ENCODE measurements at regions not wholly inside any gene's neighbourhood (a gene's known extent, or its start where the extent isn't known, plus 50 kb on each side); places are given as distances from the start of the nearest gene placed in this dataset.
A peak's percentile ranks its signal among the peaks of the same experiment; 100 is the strongest.

GRCh38 chr18:22552899-22553460 lies 135.3 kb upstream of the CTAGE1 start:
- ATAC-seq (ENCODE audit: low read depth in 2 of 2) (no peak), DNase-seq (no peak)
- Mint-ChIP-seq H3K4me3 (no peak overlapping the region), H3K4me1 (no peaks in the 10 kb centered on the region), H3K36me3 (no peaks in the 10 kb centered on the region), H3K27ac (no peak overlapping the region), H3K27me3 (peaks cover 21% of the 10 kb centered on the region), H3K9me3 (peaks cover 0 to 6% (median 0%) of the 10 kb centered on the region in 7 donors)
- H3K27ac ChIP-seq (ENCODE audit: insufficient read depth, low read length, poor library complexity, severe bottlenecking): no peak overlapping the region
- peaks cover 11% of the 10 kb centered on the region for H3K27me3 ChIP-seq (ENCODE audit: control insufficient read depth, insufficient read depth, low read length)
- H3K4me3 ChIP-seq (ENCODE audit: low read depth, low read length): no peak overlapping the region
- H3K4me1 ChIP-seq (ENCODE audit: control insufficient read depth, insufficient read depth, low read length, poor library complexity, severe bottlenecking): no peaks in the 10 kb centered on the region
- H3K9me3 ChIP-seq (ENCODE audit: control insufficient read depth in 2 of 2, low read length in 2 of 2): no peaks in the 10 kb centered on the region
- H3K36me3 ChIP-seq (ENCODE audit: control insufficient read depth, insufficient read depth, low read length): no peaks in the 10 kb centered on the region

DNA sequence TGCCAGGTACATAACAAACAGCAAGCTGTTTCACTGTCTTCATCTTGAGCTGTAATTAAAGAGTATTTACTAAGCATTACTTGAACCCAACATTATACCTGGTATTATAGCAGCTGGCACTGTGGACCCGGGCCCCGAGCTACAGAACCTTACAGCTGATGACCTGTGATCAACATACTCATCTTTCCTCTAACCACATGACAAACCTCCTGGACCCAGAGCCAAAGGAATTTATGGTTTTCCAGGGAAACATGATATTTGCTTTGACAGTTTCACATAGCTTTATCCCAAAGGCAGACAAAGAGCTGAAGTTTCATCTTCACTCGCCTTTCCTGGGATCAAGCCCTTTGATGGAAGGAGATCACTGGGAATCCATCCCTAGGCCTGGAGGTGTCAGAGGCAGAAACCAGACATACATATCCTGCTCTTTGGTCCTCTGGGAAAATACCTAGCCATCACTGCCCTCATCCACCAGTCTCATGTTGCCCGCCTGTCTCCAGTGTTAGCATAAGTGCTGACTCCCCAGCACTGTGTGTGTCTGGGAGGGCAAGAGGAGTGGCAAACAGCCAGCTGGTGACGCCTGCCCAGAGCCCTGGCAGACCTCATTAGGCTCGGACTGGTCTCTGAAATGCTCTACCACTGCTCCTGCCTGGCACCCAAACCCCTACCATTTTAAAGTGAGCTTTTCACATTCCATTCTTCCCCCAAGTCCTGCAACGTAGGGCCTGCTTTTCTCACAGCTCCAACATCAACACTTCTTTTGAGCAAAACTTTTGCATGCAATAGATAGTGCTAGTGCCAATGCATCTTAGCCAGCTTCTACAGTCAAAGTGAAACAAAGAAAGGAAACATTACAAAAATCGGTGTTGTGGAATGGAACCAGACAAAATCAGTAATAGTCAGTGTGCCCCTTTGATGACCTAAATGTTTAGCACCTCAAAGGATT lies 138.8 kb upstream of the CTAGE1 start:
- H3K4me1 ChIP-seq (ENCODE audit: control insufficient read depth, insufficient read depth, low read length, poor library complexity, severe bottlenecking): no peaks in the 10 kb centered on the region
- H3K9me3 ChIP-seq (ENCODE audit: control insufficient read depth in 2 of 2, low read length in 2 of 2): no peaks in the 10 kb centered on the region
- H3K36me3 ChIP-seq (ENCODE audit: control insufficient read depth, insufficient read depth, low read length): no peaks in the 10 kb centered on the region
- no peak overlapping the region for H3K27ac ChIP-seq (ENCODE audit: insufficient read depth, low read length, poor library complexity, severe bottlenecking)
- H3K4me1 Mint-ChIP-seq: peaks cover 0 to 2% (median 0%) of the 10 kb centered on the region in 4 donors
- ATAC-seq (ENCODE audit: low read depth in 2 of 2) (no peak), DNase-seq (no peak)
- peaks cover 0 to 8% (median 0%) of the 10 kb centered on the region in 7 donors for H3K9me3 Mint-ChIP-seq
- H3K4me3 Mint-ChIP-seq: no peak overlapping the region
- H3K27ac Mint-ChIP-seq: no peak overlapping the region
- peaks cover 46% of the 10 kb centered on the region for H3K27me3 Mint-ChIP-seq
- H3K36me3 Mint-ChIP-seq: no peaks in the 10 kb centered on the region
- no peak overlapping the region for H3K4me3 ChIP-seq (ENCODE audit: low read depth, low read length)
- H3K27me3 ChIP-seq (ENCODE audit: control insufficient read depth, insufficient read depth, low read length): peaks cover 27% of the 10 kb centered on the region

DNA sequence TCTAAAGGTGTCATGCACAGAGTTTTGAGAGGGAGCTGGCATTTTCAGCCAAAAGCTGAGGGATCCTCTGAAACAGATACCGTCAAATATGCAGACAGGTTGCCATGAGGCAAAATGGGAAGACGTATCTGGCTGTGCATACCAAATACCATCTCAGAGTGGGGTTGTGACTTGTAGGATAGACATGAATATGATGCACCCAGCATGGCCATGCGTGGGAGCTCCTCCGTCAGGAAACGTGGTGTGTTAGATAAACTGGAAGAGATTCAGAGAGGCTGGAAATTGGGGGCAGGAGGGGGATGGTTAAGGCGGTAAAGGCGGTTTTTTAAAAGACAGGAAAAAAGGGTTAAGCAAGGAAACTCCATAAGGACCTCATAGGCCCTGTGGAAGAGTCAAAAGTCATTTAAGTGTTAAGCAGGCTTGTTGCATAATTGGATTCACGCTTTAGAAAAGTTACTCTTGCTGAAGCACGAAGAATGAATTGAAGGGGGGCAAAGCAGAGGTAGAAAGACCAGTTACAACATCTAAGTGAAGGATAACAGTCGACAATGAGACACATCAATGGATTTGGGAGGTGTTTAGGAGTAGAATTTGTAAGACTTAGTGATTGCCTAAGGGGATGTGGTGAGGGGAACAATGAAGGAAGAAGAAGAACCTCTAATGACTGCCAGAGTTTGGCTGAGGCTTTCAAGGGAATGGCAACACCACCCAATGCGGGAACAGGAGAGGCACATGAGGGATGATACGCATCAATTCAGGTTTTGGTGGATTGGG lies 139.6 kb upstream of the CTAGE1 start:
- no peak overlapping the region for H3K27ac Mint-ChIP-seq
- no peak overlapping the region for H3K4me3 Mint-ChIP-seq
- H3K9me3 Mint-ChIP-seq: peaks cover 0 to 8% (median 0%) of the 10 kb centered on the region in 7 donors
- no peak overlapping the region for H3K27ac ChIP-seq (ENCODE audit: insufficient read depth, low read length, poor library complexity, severe bottlenecking)
- H3K4me3 ChIP-seq (ENCODE audit: low read depth, low read length): no peak overlapping the region
- no peak for ATAC-seq (ENCODE audit: low read depth in 2 of 2)
- H3K9me3 ChIP-seq (ENCODE audit: control insufficient read depth in 2 of 2, low read length in 2 of 2): no peaks in the 10 kb centered on the region
- H3K4me1 ChIP-seq (ENCODE audit: control insufficient read depth, insufficient read depth, low read length, poor library complexity, severe bottlenecking): no peaks in the 10 kb centered on the region
- H3K27me3 Mint-ChIP-seq: peaks cover 48% of the 10 kb centered on the region
- no peak for DNase-seq
- peaks cover 0 to 2% (median 0%) of the 10 kb centered on the region in 4 donors for H3K4me1 Mint-ChIP-seq
- no peaks in the 10 kb centered on the region for H3K36me3 Mint-ChIP-seq
- peaks cover 27% of the 10 kb centered on the region for H3K27me3 ChIP-seq (ENCODE audit: control insufficient read depth, insufficient read depth, low read length)
- H3K36me3 ChIP-seq (ENCODE audit: control insufficient read depth, insufficient read depth, low read length): no peaks in the 10 kb centered on the region

GRCh38 chr18:22558945-22559385 lies 141.2 kb upstream of the CTAGE1 start:
- Histone ChIP-seq H3K36me3 (ENCODE audit: control insufficient read depth, insufficient read depth, low read length) (no peaks in the 10 kb centered on the region), H3K27me3 (ENCODE audit: control insufficient read depth, insufficient read depth, low read length) (peaks cover 32% of the 10 kb centered on the region), H3K4me3 (ENCODE audit: low read depth, low read length) (no peak overlapping the region), H3K4me1 (ENCODE audit: control insufficient read depth, insufficient read depth, low read length, poor library complexity, severe bottlenecking) (no peaks in the 10 kb centered on the region), H3K9me3 (ENCODE audit: control insufficient read depth in 2 of 2, low read length in 2 of 2) (no peaks in the 10 kb centered on the region), H3K27ac (ENCODE audit: insufficient read depth, low read length, poor library complexity, severe bottlenecking) (no peak overlapping the region)
- DNase-seq (no peak), ATAC-seq (ENCODE audit: low read depth in 2 of 2) (no peak)
- Mint-ChIP-seq H3K4me3 (no peak overlapping the region), H3K4me1 (peaks cover 0 to 2% (median 0%) of the 10 kb centered on the region in 4 donors), H3K9me3 (peaks cover 0 to 8% (median 0%) of the 10 kb centered on the region in 7 donors), H3K27me3 (peaks cover 51% of the 10 kb centered on the region), H3K36me3 (no peaks in the 10 kb centered on the region), H3K27ac (no peak overlapping the region)

GRCh38 chr18:22559414-22560274 lies 141.9 kb upstream of the CTAGE1 start:
- H3K9me3 Mint-ChIP-seq: peaks cover 0 to 8% (median 0%) of the 10 kb centered on the region in 7 donors
- H3K9me3 ChIP-seq (ENCODE audit: control insufficient read depth in 2 of 2, low read length in 2 of 2): no peaks in the 10 kb centered on the region
- no peak overlapping the region for H3K4me3 ChIP-seq (ENCODE audit: low read depth, low read length)
- H3K4me1 Mint-ChIP-seq: peaks cover 0 to 2% (median 0%) of the 10 kb centered on the region in 4 donors
- ATAC-seq (ENCODE audit: low read depth in 2 of 2): no peak
- H3K27me3 Mint-ChIP-seq: peaks cover 51% of the 10 kb centered on the region
- H3K36me3 ChIP-seq (ENCODE audit: control insufficient read depth, insufficient read depth, low read length): no peaks in the 10 kb centered on the region
- peaks cover 32% of the 10 kb centered on the region for H3K27me3 ChIP-seq (ENCODE audit: control insufficient read depth, insufficient read depth, low read length)
- no peak overlapping the region for H3K27ac Mint-ChIP-seq
- no peaks in the 10 kb centered on the region for H3K4me1 ChIP-seq (ENCODE audit: control insufficient read depth, insufficient read depth, low read length, poor library complexity, severe bottlenecking)
- no peaks in the 10 kb centered on the region for H3K36me3 Mint-ChIP-seq
- no peak for DNase-seq
- no peak overlapping the region for H3K27ac ChIP-seq (ENCODE audit: insufficient read depth, low read length, poor library complexity, severe bottlenecking)
- H3K4me3 Mint-ChIP-seq: no peak overlapping the region

- H3K4me3 Mint-ChIP-seq: peak overlapping the region in 1 of 4 donors; percentile 41
- Histone ChIP-seq H3K36me3 (ENCODE audit: control insufficient read depth, insufficient read depth, low read length) (no peaks in the 10 kb centered on the region), H3K4me1 (ENCODE audit: control insufficient read depth, insufficient read depth, low read length, poor library complexity, severe bottlenecking) (no peaks in the 10 kb centered on the region), H3K9me3 (ENCODE audit: control insufficient read depth in 2 of 2, low read length in 2 of 2) (no peaks in the 10 kb centered on the region), H3K4me3 (ENCODE audit: low read depth, low read length) (no peak overlapping the region), H3K27ac (ENCODE audit: insufficient read depth, low read length, poor library complexity, severe bottlenecking) (no peak overlapping the region), H3K27me3 (ENCODE audit: control insufficient read depth, insufficient read depth, low read length) (peaks cover 32% of the 10 kb centered on the region)
- peaks cover 0 to 8% (median 0%) of the 10 kb centered on the region in 7 donors for H3K9me3 Mint-ChIP-seq
- no peak overlapping the region for H3K27ac Mint-ChIP-seq
- ATAC-seq (ENCODE audit: low read depth in 2 of 2) (no peak), DNase-seq (no peak)
- H3K27me3 Mint-ChIP-seq: peaks cover 51% of the 10 kb centered on the region
- H3K4me1 Mint-ChIP-seq: peaks cover 0 to 2% (median 0%) of the 10 kb centered on the region in 4 donors
- H3K36me3 Mint-ChIP-seq: no peaks in the 10 kb centered on the region
Measured at GRCh38 chr18:22560275-22560610, 142.5 kb upstream of the CTAGE1 start.

DNA sequence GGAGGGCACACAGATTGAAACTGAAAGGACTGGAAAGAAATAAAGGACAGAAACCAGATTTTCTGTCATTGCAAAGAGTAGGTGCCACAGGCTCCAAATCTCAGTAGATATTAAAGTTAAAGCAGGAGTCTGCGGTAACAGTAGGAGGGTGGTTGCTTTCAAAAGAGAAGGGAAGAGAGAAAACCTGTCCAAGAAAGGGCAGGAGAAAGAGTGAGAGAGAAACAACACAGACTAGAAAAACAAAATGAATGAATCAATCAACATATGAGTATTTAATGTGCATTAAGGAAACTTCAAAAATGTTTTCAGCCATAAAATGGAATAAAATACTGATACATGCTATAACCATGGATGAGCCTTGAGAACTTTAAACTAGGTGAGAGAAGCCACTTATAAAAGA lies 143.1 kb upstream of the CTAGE1 start:
- Mint-ChIP-seq H3K27me3 (peaks cover 51% of the 10 kb centered on the region), H3K9me3 (peaks cover 0 to 8% (median 0%) of the 10 kb centered on the region in 7 donors), H3K4me1 (peaks cover 0 to 2% (median 0%) of the 10 kb centered on the region in 4 donors), H3K27ac (no peak overlapping the region), H3K4me3 (no peak overlapping the region), H3K36me3 (no peaks in the 10 kb centered on the region)
- Histone ChIP-seq H3K9me3 (ENCODE audit: control insufficient read depth in 2 of 2, low read length in 2 of 2) (no peaks in the 10 kb centered on the region), H3K4me3 (ENCODE audit: low read depth, low read length) (no peak overlapping the region), H3K4me1 (ENCODE audit: control insufficient read depth, insufficient read depth, low read length, poor library complexity, severe bottlenecking) (no peaks in the 10 kb centered on the region), H3K27me3 (ENCODE audit: control insufficient read depth, insufficient read depth, low read length) (peaks cover 32% of the 10 kb centered on the region), H3K36me3 (ENCODE audit: control insufficient read depth, insufficient read depth, low read length) (no peaks in the 10 kb centered on the region), H3K27ac (ENCODE audit: insufficient read depth, low read length, poor library complexity, severe bottlenecking) (no peak overlapping the region)
- ATAC-seq (ENCODE audit: low read depth in 2 of 2) (no peak), DNase-seq (no peak)
